Osteoblast (primary cell): ENCODE measurements at regions not wholly inside any gene's neighbourhood (a gene's known extent, or its start where the extent isn't known, plus 50 kb on each side); places are given as distances from the start of the nearest gene placed in this dataset.

Source experiments
- DNase-seq: peaks from one replicate; pipeline ENCODE4 v3.0.0; 2011; ENCODE audit warnings: low spot score, mixed read lengths; ENCODE audit not compliant: insufficient read length; ENCODE audit errors: missing footprints
- H2AFZ ChIP-seq: 2 replicates; pipeline ENCODE4 v1.6.0; 2011; ENCODE audit warnings: mild to moderate bottlenecking, low read length
- H3K27ac ChIP-seq: 2 replicates; pipeline ENCODE4 v1.5.1; 2011; ENCODE audit warnings: mild to moderate bottlenecking, low read depth, low read length, moderate library complexity
- H3K27me3 ChIP-seq: 2 replicates; pipeline ENCODE4 v1.6.0; 2012; ENCODE audit warnings: mild to moderate bottlenecking, control low read depth, inconsistent platforms, low read length, moderate library complexity; ENCODE audit not compliant: insufficient read depth
- H3K36me3 ChIP-seq: 2 replicates; pipeline ENCODE4 v1.5.1; 2011; ENCODE audit warnings: mild to moderate bottlenecking, low read length, control low read depth, moderate library complexity; ENCODE audit not compliant: insufficient read depth
- H3K4me1 ChIP-seq: 2 replicates; pipeline ENCODE4 v1.5.1; 2011; ENCODE audit warnings: mild to moderate bottlenecking, low read length, control low read depth, moderate library complexity; ENCODE audit not compliant: insufficient read depth
- H3K4me2 ChIP-seq: 2 replicates; pipeline ENCODE4 v1.6.0; 2011; ENCODE audit warnings: mild to moderate bottlenecking, low read length; ENCODE audit not compliant: insufficient read depth
- H3K4me3 ChIP-seq: fragments of 200-600 bp; sonication (generic); 3 replicates; pipeline ENCODE4 v1.5.1; 2012; ENCODE audit warnings: mild to moderate bottlenecking, low read length, inconsistent platforms; ENCODE audit not compliant: insufficient read depth
- H3K79me2 ChIP-seq: 2 replicates; pipeline ENCODE4 v1.6.0; 2012; ENCODE audit warnings: mild to moderate bottlenecking, low read length, control low read depth, inconsistent platforms; ENCODE audit not compliant: insufficient read depth
- H3K9me3 ChIP-seq: 2 replicates; pipeline ENCODE4 v1.5.1; 2011; ENCODE audit warnings: low read depth, low read length, control low read depth
- H4K20me1 ChIP-seq: 2 replicates; pipeline ENCODE4 v1.6.0; 2012; ENCODE audit warnings: mild to moderate bottlenecking, low read length, control low read depth; ENCODE audit not compliant: insufficient read depth
- TF ChIP-seq, protein P1 (sequence below): IDR thresholded peaks from 2 replicates; pipeline ENCODE4 v1.5.1; 2011; ENCODE audit warnings: mild to moderate bottlenecking, low read depth, low read length, moderate library complexity; ENCODE audit errors: extremely low read depth

DNA sequence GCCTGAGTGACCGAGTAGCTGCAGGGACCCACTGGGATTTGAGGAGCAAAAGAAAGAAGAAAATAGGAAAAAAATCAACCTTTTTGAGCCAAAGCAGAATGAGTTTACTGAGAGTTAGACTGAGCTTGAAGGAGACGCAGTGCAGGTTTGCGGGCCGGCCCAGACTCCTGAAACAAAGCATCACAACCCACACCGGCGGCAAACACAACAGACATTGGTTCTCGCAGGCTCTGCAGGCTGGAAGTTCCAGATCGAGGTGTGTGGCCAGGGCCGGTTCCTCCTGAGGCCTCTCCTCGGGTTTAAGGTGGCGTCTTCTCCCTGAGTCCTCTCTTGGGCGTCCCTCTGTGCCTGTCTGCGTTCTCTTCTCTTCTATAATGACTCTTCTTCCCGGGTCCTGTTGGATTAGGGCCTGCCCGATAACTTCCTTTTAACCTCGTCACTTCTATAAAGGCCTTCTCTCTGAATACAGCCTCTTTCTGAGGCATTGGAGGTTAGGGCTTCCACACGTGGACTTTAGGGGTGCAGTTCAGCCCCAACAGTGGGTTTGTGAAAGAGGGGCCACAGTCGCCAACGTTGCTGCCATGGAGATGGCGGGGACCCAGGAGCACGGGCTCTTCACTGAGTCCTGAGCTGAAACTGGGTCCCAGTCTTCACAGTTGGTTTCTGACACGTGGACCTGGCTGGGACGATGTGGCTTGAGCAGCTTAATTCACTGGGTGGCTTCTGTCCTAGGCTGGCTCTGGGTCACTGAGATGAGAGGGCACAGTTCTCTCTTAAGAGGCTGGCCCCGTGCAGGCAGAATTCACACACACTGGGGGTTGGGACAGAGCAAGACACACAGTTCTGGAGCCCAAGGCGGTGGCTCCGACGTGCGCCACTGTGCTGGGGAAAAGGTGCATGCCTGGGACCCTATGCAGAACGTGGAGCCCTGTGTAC is 1047.7 kb downstream of the BRD1 start:
- TF ChIP-seq, protein P1, sequence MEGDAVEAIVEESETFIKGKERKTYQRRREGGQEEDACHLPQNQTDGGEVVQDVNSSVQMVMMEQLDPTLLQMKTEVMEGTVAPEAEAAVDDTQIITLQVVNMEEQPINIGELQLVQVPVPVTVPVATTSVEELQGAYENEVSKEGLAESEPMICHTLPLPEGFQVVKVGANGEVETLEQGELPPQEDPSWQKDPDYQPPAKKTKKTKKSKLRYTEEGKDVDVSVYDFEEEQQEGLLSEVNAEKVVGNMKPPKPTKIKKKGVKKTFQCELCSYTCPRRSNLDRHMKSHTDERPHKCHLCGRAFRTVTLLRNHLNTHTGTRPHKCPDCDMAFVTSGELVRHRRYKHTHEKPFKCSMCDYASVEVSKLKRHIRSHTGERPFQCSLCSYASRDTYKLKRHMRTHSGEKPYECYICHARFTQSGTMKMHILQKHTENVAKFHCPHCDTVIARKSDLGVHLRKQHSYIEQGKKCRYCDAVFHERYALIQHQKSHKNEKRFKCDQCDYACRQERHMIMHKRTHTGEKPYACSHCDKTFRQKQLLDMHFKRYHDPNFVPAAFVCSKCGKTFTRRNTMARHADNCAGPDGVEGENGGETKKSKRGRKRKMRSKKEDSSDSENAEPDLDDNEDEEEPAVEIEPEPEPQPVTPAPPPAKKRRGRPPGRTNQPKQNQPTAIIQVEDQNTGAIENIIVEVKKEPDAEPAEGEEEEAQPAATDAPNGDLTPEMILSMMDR = no peak
- H2AFZ ChIP-seq = no peak overlapping the region
- H3K4me2 ChIP-seq = no peak overlapping the region
- H3K4me1 ChIP-seq = no peaks in the 10 kb centered on the region
- no peak overlapping the region for H3K4me3 ChIP-seq
- H3K79me2 ChIP-seq = no peaks in the 10 kb centered on the region
- peaks cover 6% of the 10 kb centered on the region for H3K9me3 ChIP-seq
- no peaks in the 10 kb centered on the region for H4K20me1 ChIP-seq
- no peak for DNase-seq
- H3K27me3 ChIP-seq = no peaks in the 10 kb centered on the region
- no peak overlapping the region for H3K27ac ChIP-seq
- H3K36me3 ChIP-seq = no peaks in the 10 kb centered on the region

DNA sequence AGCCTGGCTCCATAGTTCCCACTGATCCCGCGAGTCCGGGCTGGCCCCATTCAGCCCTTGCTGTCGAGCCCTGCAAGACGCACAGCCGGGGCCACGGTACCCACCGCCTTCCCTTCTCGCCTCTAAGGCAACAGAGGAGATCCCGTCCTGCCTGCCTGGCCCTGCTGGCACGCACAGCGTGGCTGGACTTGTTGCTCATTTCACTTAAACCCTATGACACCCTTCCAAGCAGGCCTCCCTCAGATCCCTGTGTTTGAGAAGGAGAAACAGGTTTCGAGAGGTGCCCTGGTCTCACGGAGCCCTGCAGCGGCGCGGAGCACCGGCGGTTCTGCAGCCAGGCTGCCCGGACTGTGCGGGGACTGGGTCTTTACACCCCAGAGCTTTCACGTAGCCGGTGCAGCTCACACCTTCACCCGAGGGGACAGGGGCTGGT is 1048.4 kb downstream of the BRD1 start:
- Histone ChIP-seq H3K9me3 (peaks cover 6% of the 10 kb centered on the region), H2AFZ (no peak overlapping the region), H3K36me3 (no peaks in the 10 kb centered on the region), H3K27me3 (no peaks in the 10 kb centered on the region), H3K79me2 (no peaks in the 10 kb centered on the region), H3K4me3 (no peak overlapping the region), H3K4me2 (no peak overlapping the region), H3K4me1 (no peaks in the 10 kb centered on the region), H3K27ac (no peak overlapping the region), H4K20me1 (no peaks in the 10 kb centered on the region)
- DNase-seq = no peak
- TF ChIP-seq, protein P1 = no peak

DNA sequence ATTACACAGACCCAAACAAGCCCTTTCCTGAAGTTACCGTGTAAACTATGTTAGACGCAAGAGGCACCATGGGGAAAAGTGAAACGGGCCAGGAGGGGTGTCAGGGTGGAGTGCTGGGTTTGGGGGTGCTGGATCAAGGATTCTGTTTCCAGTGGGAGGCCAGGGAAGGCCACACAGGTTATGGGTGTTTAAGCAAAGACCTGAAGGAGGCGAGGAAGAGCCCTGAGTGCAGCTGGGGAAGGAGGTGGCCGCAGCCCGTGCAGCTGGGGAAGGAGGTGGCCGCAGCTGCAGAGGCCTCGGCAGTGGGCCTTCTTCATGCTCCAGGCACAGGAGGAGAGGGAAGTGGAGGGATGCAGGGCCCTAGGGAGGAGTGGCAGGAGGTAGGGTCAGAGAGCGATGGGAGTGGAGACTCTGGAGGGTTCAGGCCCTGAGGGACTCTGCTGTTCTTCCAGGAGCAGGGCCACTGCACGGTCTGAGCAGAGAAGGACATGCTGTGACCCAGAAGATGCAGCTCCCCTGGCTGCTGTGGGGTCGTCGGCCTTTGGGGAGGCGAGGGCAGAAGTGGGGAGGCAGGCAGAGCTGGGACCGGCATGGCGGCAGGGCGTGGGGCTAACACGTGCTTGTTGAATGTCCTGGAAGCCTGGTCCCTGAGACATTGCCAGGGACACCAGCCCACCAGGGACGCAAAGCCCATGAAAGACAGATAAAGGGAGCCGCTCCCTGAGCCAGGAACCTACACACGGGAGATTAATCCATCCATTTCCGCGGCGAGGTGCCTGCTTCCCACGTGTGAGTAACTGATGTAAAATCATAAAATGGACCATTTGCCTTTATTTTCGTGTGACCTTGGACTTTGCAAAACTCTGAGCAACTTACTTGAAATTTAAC is 1049.1 kb downstream of the BRD1 start:
- no peaks in the 10 kb centered on the region for H3K36me3 ChIP-seq
- TF ChIP-seq, protein P1 = no peak
- no peak overlapping the region for H3K27ac ChIP-seq
- H3K27me3 ChIP-seq = no peaks in the 10 kb centered on the region
- H3K79me2 ChIP-seq = no peaks in the 10 kb centered on the region
- H3K4me1 ChIP-seq = no peaks in the 10 kb centered on the region
- H4K20me1 ChIP-seq = no peaks in the 10 kb centered on the region
- no peak for DNase-seq
- H3K4me2 ChIP-seq = no peak overlapping the region
- no peak overlapping the region for H2AFZ ChIP-seq
- H3K4me3 ChIP-seq = no peak overlapping the region
- H3K9me3 ChIP-seq = peaks cover 6% of the 10 kb centered on the region
